HG03520 (cell line): ENCODE measurements at regions not wholly inside any gene's neighbourhood (a gene's known extent, or its start where the extent isn't known, plus 50 kb on each side); places are given as distances from the start of the nearest gene placed in this dataset.
"Not testable (repeated sequence)": the region's sequence is repeated elsewhere in the genome, so short reads cannot be mapped to it uniquely, and the experiment has no call there.

Source experiments
- ATAC-seq: cut with Tn5 transposase; IDR thresholded peaks from one replicate; pipeline ENCODE4 v1.9.1; 2021; ENCODE audit warnings: mild to moderate bottlenecking, moderate library complexity; ENCODE audit not compliant: unreplicated experiment

GRCh38 chr7:3094701-3095445 lies 51.2 kb upstream of the CARD11 start:
- ATAC-seq: no peak

DNA sequence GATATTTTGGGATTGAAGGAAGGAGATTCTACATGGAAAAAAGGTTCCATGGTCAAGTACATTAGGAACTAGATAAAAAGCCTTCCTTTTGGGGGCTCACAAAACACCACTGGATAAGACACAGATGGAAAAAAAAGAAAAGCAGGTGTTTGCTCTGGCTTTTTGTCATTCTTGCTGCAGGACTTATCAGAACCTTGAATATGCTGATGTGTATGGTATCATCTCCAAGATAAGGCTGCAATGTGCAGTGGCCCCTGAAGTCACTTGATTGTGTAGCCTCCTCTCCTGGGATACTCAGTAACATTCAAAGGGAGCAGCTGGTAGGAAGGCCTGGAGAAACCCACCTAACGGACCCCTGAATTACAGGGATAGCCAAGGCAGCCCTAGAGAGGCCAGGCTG lies 54.1 kb upstream of the CARD11 start:
- ATAC-seq: no peak

GRCh38 chr7:3102159-3102558 lies 58.5 kb upstream of the CARD11 start:
- ATAC-seq: no peak

GRCh38 chr7:3103614-3104398 lies 60.1 kb upstream of the CARD11 start:
- ATAC-seq: no peak

DNA sequence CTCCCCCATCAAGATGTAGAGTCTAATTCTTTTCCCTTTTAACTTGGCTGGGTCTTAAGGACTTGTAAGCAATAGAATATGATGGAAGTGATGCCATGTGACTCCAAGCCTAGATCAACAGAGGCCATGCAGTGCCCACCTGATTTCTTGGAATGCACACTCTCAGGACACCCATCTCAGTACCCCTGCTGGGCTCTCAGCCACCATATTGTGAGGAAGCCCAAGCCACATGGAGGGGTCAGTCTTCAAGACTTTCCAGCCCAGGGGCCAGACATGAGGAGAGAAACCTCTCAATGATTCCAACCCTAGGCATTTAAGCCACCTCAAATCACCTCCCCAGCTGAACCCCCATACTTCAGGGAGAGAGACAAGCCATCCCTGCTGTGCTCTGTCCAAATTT lies 62.2 kb upstream of the CARD11 start:
- ATAC-seq: no peak

- no peak for ATAC-seq
Measured at GRCh38 chr7:3106361-3106826, 62.7 kb upstream of the CARD11 start.

DNA sequence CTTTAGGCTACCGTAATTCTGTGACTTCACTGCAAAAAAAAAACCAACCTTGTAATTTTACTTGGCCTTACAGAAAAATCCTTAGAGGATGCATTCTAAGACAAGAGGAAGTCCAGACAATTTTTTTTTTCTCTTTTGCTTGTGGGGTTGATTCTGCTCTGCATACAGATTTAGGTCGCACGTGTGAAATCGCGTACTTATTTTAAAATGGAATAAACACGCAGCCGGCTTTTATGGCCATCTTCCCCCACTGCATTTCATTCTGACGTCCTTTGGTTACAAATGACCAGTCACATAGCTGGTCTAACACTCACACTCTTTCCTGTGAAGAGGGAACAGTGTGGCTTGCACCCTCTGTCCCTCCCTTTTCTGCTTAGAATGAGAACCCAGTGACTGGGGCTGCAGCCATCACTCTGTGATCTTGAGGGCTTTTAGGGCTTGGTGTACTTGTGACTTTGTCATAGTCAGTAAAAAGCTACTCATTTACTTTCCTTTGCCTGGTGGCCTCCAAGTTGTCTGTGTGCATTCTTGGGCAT lies 63.6 kb upstream of the CARD11 start:
- no peak for ATAC-seq

DNA sequence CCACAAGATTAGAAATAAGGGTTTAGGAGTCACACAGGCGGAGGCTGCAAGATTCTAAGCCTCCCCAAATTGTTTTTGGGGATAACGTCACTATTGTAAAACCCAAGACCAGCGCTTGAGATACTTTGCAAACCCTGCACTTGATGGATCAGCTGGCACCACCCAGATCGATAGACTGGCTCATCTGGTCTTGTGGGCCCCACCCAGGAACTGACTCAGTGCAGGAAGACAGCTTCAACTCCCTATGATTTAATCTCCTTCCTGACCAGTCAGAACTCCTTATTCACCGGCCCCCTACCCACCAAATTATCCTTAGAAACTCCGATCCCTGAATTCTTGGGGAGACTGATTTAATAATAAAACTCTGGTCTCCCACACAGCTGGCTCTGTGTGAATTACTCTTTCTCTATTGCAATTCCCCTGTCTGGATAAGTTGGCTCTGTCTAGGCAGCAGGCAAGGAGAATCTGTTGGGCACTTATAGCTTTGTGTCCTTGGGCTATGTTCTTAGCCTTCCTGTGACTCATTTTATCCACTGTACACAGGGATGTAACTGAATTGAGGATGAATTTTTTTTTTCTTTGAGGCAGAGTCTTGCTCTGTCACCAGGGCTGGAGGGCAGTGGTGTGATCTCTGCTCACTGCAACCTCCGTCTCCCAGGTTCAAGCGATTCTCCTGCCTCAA lies 64.4 kb upstream of the CARD11 start:
- no peak for ATAC-seq

DNA sequence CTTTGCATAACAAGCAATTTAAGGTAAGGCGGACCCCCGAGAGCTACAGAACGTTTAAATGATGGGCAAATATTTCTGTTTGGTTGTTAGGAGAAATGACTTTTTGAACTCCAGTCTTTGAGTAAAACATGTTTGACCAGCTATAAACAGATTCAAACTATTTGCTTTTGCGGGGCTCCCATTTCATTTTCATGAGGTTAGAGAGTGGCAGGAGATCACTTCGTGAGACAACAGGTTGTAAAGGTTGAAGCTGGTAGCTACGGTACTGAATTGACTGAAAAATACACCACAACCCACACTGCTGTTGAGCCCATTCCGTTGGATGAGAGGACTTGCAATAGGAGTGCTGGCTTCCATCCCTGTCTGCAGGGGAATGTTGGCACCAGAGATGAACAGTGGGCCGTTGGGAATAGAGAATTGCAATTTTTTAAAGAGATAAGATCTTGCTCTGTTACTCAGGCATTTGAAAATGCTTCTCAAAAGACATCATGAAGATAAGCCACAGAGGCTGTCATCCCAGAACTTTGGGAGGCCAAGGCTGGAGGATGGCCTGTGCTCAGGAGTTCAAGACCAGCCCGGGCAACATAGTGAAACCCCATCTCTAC lies 65.7 kb upstream of the CARD11 start:
- no peak for ATAC-seq

DNA sequence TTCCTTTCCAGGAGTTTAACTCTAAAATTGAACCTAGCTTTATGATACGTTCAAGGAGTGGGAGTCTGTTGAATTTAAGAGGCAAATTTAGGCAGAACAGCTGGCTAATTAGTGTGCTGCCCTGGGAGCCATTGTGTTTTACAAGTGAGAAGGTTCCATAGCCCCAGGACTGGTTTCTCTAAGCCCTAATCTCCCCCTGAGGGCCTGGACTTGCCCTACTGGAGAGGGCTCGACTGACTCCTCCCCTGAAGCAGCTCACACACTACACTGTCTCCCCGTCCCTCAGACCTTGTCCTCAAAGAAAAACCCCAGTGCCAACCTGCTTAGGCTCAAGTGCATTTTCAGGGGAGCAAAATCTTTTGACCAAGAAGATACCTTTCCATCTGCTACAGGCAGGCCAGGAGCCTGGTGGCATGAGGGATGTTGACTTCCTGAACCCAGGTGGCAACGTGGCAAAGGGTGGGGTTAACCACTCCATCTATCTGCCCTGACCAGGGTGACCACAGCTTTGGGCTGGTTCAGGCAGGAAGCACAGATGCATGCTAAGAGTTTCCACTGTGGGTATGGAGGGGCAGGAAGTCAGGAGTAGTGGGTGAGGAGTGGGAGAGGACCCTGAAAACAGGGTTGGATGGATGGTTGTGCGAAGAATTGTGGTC lies 68.9 kb upstream of the CARD11 start:
- no peak for ATAC-seq

DNA sequence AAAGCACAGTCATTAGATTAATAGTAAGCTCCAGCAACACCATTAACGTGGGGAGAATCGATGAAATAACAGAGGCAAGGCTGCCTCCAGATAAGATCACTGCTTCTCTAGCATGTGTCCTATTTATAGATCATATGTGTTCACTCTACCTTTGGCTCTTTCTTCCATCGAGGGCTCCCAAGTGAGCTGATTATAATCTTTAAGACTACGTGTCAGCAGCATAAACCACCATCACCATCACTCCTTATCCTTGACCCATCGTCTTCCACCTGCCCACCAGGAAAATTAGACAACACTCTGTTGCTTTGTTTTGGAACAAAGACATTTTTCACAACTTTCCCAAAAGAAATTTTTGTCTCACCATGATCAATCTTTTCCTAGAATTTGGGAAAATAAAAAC lies 71.2 kb upstream of the CARD11 start:
- ATAC-seq: no peak

DNA sequence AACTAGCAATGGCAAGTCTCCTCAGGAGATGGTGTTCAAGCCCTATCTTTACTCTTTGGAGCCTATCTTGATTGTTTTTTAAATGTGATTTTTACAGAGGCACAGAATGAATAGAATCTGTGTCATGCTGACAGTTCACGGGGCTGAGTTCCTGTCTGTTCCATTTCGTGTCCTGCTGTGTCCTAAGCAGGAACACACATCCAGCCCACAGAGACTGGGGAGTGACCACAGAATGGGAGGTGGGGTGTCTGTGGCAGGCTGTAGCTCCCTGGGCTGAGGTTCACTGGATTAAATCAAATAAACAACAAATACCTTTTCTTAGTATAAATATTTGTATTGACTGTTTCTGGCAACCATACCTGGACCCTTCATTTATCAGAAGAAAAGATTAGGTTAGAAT lies 73.4 kb upstream of the CARD11 start:
- no peak for ATAC-seq

DNA sequence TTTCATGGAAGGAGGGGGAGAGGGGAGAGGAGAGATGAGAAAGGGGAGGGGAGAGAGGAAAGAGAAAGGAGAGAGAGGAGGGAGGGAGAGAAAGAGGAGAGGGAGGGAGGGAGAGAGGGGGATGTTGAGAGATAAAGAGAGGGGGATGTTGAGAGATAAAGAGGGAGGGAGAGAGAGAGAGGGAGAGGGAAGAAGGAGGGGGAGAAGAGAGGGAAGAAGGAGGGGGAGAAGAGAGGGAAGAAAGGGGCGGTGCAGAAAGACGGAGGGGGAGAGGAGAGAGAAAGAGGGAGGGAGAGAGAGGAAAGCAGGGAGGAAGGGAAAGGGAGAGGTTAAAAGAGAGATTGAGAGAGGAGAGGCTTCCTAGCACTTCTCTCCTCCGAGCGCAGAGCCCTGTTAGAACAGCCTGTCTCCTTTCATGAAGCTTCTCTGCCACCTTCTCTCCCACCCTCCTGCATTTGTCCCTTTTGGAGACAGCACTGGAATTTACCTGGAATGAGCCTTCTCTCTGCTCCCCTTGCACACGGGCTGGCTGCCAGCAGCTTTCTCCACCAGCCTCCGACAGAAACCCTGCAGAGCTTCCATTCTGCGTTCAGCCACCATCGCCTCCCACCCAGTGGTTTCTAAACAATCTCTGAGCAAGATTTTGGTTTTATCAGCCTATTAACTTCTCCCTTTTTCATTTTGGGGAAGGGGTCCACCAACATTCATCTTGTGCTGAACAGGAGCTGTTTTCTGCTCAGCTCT lies 74.0 kb upstream of the CARD11 start:
- no peak for ATAC-seq

DNA sequence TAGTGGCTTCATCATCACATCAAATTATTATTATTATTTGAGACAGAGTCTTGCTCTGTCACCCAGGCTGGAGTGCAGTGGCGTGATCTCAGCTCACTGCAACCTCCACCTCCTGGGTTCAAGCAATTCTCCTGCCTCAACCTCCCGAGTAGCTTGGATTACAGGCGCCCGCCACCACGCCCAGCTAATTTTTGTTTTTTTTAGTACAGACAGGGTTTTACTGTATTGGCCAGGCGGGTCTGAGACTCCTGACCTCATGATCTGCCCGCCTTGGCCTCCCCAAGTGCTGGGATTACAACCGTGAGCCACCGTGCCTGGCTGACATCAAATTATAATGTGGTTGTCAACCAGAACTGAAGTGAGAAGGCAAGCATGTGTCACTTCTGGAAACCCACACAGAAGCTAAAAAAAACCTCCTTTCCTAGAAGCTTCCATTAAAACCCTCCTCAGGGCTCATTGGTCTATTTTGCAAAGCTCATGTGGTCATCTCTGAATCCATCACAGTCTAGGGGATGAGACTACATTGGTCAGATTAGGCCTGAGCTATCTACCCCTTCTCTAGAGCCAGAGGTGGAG lies 75.8 kb upstream of the CARD11 start:
- ATAC-seq: not testable (repeated sequence)

GRCh38 chr7:3119963-3120362 lies 76.3 kb upstream of the CARD11 start:
- ATAC-seq: no peak

- ATAC-seq: no peak
Measured at GRCh38 chr7:3120513-3120912, 76.8 kb upstream of the CARD11 start.

GRCh38 chr7:3128857-3129490 lies 85.3 kb upstream of the CARD11 start:
- ATAC-seq: no peak

- no peak for ATAC-seq
Measured at GRCh38 chr7:3133811-3134385, 90.2 kb upstream of the CARD11 start.

- no peak for ATAC-seq
Measured at GRCh38 chr7:3134745-3135144, 91.1 kb upstream of the CARD11 start.
